B cell (primary cell): ENCODE measurements at regions not wholly inside any gene's neighbourhood (a gene's known extent, or its start where the extent isn't known, plus 50 kb on each side); places are given as distances from the start of the nearest gene placed in this dataset.

Experiments
- ATAC-seq: fragments of 200-7000 bp; cut with Tn5 transposase; one replicate; pipeline ENCODE4 v1.10.0; 2021; ENCODE audit warnings: low read depth, mild to moderate bottlenecking, moderate number of reproducible peaks, moderate library complexity
- CTCF ChIA-PET: fragments of 350-600 bp; sonication (Branson Sonifier 250); formaldehyde crosslinking; loops from one replicate; lab custom pipeline; 2021; ENCODE audit warnings: antibody characterized with exemption, inconsistent platforms; lab: Charles Lee
- POLR2A ChIA-PET: fragments of 350-600 bp; sonication (Branson Sonifier 250); formaldehyde crosslinking; loops from one replicate; lab custom pipeline; 2021; ENCODE audit warnings: antibody characterized with exemption; lab: Charles Lee
- DNase-seq: peaks from one replicate; pipeline ENCODE4 v3.0.0; 2013
- H2AFZ ChIP-seq: 2 replicates; pipeline ENCODE4 v1.6.1; 2012; ENCODE audit warnings: mild to moderate bottlenecking, low read depth, low read length; ENCODE audit not compliant: insufficient read depth, poor library complexity, severe bottlenecking
- H3K27ac ChIP-seq, 2 donors: 1 replicate in 1 of 2; 2 replicates in 1 of 2; pipeline ENCODE4 v1.5.1; 2012 to 2013; ENCODE audit warnings: low read length in 2 of 2, mild to moderate bottlenecking in 2 of 2, moderate library complexity in 1 of 2
- H3K27me3 ChIP-seq, 4 experiments: fragments of 200-600 bp in 1 of 4; sonication (generic) in 1 of 4; replicated peaks in 1 of 4; 1 replicate in 2 of 4; 2 replicates in 2 of 4; pipeline versions ENCODE4 v1.6.1 to v1.7.0; 2013 to 2016; ENCODE audit warnings: low read length in 3 of 4, mild to moderate bottlenecking in 2 of 4, mixed read lengths in 1 of 4, moderate library complexity in 1 of 4; ENCODE audit not compliant: insufficient read depth in 4 of 4, control insufficient read depth in 3 of 4; ENCODE audit errors: control extremely low read depth in 1 of 4
- H3K36me3 ChIP-seq, 2 experiments: replicated peaks in 1 of 2; 1 replicate in 1 of 2; 2 replicates in 1 of 2; pipeline versions ENCODE4 v1.6.1 to v1.7.1; 2013; ENCODE audit warnings: low read length in 1 of 2; ENCODE audit not compliant: insufficient read depth in 2 of 2, control insufficient read depth in 1 of 2; ENCODE audit errors: control extremely low read depth in 1 of 2, extremely low read depth in 1 of 2
- H3K4me1 ChIP-seq, 2 donors: fragments of 200-600 bp in 1 of 2; sonication (generic) in 1 of 2; 1 replicate in 1 of 2; 2 replicates in 1 of 2; pipeline versions ENCODE4 v1.5.1 to v1.6.1; 2013 to 2017; ENCODE audit warnings: low read length in 2 of 2; ENCODE audit not compliant: control insufficient read depth in 2 of 2, insufficient read depth in 2 of 2
- H3K4me2 ChIP-seq: replicated peaks from 2 replicates; pipeline ENCODE3; 2012; ENCODE audit warnings: mild to moderate bottlenecking, low read depth, low read length; ENCODE audit not compliant: poor library complexity, severe bottlenecking
- H3K4me3 ChIP-seq, 5 experiments: fragments of 200-600 bp in 1 of 5; sonication (generic) in 1 of 5; 1 replicate in 3 of 5; 2 replicates in 2 of 5; pipeline versions ENCODE4 v1.5.1 to v1.7.0; 2011 to 2016; ENCODE audit warnings: low read length in 4 of 5, mild to moderate bottlenecking in 4 of 5, low read depth in 2 of 5, control low read depth in 1 of 5, moderate library complexity in 1 of 5; ENCODE audit not compliant: insufficient read depth in 1 of 5; ENCODE audit errors: control extremely low read depth in 1 of 5, extremely low read depth in 1 of 5
- H3K79me2 ChIP-seq: fragments of 200-600 bp; sonication (generic); one replicate; pipeline ENCODE4 v1.6.0; 2016; ENCODE audit warnings: low read length; ENCODE audit not compliant: control insufficient read depth, insufficient read depth
- H3K9ac ChIP-seq: fragments of 200-600 bp; sonication (generic); 2 replicates; pipeline ENCODE4 v1.6.1; 2017; ENCODE audit warnings: mild to moderate bottlenecking, low read length, moderate library complexity
- H3K9me3 ChIP-seq, 3 donors: one replicate each; pipeline versions ENCODE4 v1.6.1 to v1.7.1; 2013; ENCODE audit warnings: low read length in 2 of 3; ENCODE audit not compliant: control insufficient read depth in 2 of 3, insufficient read depth in 1 of 3; ENCODE audit errors: control extremely low read depth in 1 of 3
- H4K20me1 ChIP-seq: 2 replicates; pipeline ENCODE4 v1.6.0; 2012; ENCODE audit warnings: mild to moderate bottlenecking, low read length; ENCODE audit not compliant: insufficient read depth, control insufficient read depth, poor library complexity, severe bottlenecking
- H3K27ac Mint-ChIP-seq: one replicate; pipeline ENCODE4 v1.8.0; 2021; ENCODE audit warnings: mixed read lengths
- H3K27me3 Mint-ChIP-seq: one replicate; pipeline ENCODE4 v1.8.0; 2021; ENCODE audit warnings: mixed read lengths
- H3K4me1 Mint-ChIP-seq: one replicate; pipeline ENCODE4 v1.8.0; 2021; ENCODE audit warnings: mixed read lengths
- H3K4me3 Mint-ChIP-seq: one replicate; pipeline ENCODE4 v1.8.0; 2021; ENCODE audit warnings: mixed read lengths
- H3K9me3 Mint-ChIP-seq: one replicate; pipeline ENCODE4 v1.8.0; 2022; ENCODE audit warnings: mixed read lengths; ENCODE audit not compliant: insufficient read depth
- CTCF ChIP-seq: fragments of 200-600 bp; IDR thresholded peaks from one replicate; pipeline ENCODE4 v1.8.0; 2022; ENCODE audit warnings: antibody characterized with exemption, mild to moderate bottlenecking
- EZH2 ChIP-seq: IDR thresholded peaks from 2 replicates; pipeline ENCODE4 v1.6.1; 2012; ENCODE audit warnings: borderline replicate concordance, low read depth, mild to moderate bottlenecking, moderate library complexity, low read length; ENCODE audit not compliant: insufficient read depth, poor library complexity, severe bottlenecking
- WGBS: methylation state at CpG from one replicate; pipeline ENCODE4 v1.1.5; 2013; ENCODE audit warnings: missing lambda C conversion rate; ENCODE audit not compliant: insufficient coverage; 5-methylcytosine and 5-hydroxymethylcytosine counted together
- intact Hi-C: fragments of 100-400 bp; cut with micrococcal nuclease; formaldehyde crosslinking; loops from one replicate; pipeline ENCODE4 v1.10.0; 2022

GRCh38 chr21:33133892-33134291 lies 64.0 kb downstream of the OLIG1 start:
- intact Hi-C loops: no loop called here
- ChIA-PET CTCF (interaction anchor here (0.6 kb wide), 1 partner anchor 452 kb away, joined by 3 read pairs; no protein-coding TSS in a partner anchor), POLR2A (no interaction called here)
- Histone ChIP-seq H3K4me1 (no peaks in the 10 kb centered on the region), H3K4me3 (no peak overlapping the region), H3K27ac (no peak overlapping the region), H3K4me2 (no peak overlapping the region), H3K9ac (no peak overlapping the region), H3K9me3 (no peaks in the 10 kb centered on the region), H2AFZ (no peak overlapping the region), H3K36me3 (no peaks in the 10 kb centered on the region), H3K27me3 (peaks cover 0 to 7% (median 5%) of the 10 kb centered on the region in 4 experiments), H3K79me2 (no peaks in the 10 kb centered on the region), H4K20me1 (no peaks in the 10 kb centered on the region)
- ATAC-seq (no peak), DNase-seq (no peak)
- Mint-ChIP-seq H3K27me3 (peaks cover 53% of the 10 kb centered on the region), H3K4me1 (no peaks in the 10 kb centered on the region), H3K27ac (no peak overlapping the region), H3K9me3 (no peaks in the 10 kb centered on the region), H3K4me3 (no peak overlapping the region)
- 90% methylated on average over 5 of the region's 6 CpGs for whole genome bisulfite sequencing
- no peak for TF ChIP-seq CTCF
- TF ChIP-seq EZH2: no peak

- CTCF ChIA-PET: no interaction called here
- intact Hi-C loops: no loop called here
- no peaks in the 10 kb centered on the region for H3K36me3 ChIP-seq
- 91% methylated on average over 4 of the region's 8 CpGs for WGBS
- Mint-ChIP-seq H3K27ac (no peak overlapping the region), H3K4me3 (no peak overlapping the region), H3K9me3 (no peaks in the 10 kb centered on the region), H3K27me3 (peaks cover 48% of the 10 kb centered on the region), H3K4me1 (no peaks in the 10 kb centered on the region)
- POLR2A ChIA-PET: no interaction called here
- no peak overlapping the region for H2AFZ ChIP-seq
- no peaks in the 10 kb centered on the region for H4K20me1 ChIP-seq
- TF ChIP-seq EZH2 (no peak), CTCF (no peak)
- H3K9ac ChIP-seq: no peak overlapping the region
- H3K4me1 ChIP-seq: no peaks in the 10 kb centered on the region
- no peak for ATAC-seq
- H3K27ac ChIP-seq: no peak overlapping the region
- H3K4me2 ChIP-seq: no peak overlapping the region
- H3K27me3 ChIP-seq: peaks cover 0 to 2% (median 0%) of the 10 kb centered on the region in 4 experiments
- H3K79me2 ChIP-seq: no peaks in the 10 kb centered on the region
- no peaks in the 10 kb centered on the region for H3K9me3 ChIP-seq
- DNase-seq: no peak
- H3K4me3 ChIP-seq: no peak overlapping the region
Measured at GRCh38 chr21:33135925-33136324, 66.0 kb downstream of the OLIG1 start.
